Activated CD8-positive, alpha-beta T cell treated with anti-CD3 and anti-CD28 coated beads, Interleukin-2, amount 10 ng/mL, durations not matched to agents 7 days and 5 days (primary cell): ENCODE measurements at regions not wholly inside any gene's neighbourhood (a gene's known extent, or its start where the extent isn't known, plus 50 kb on each side); places are given as distances from the start of the nearest gene placed in this dataset.
"Not testable (repeated sequence)": the region's sequence is repeated elsewhere in the genome, so short reads cannot be mapped to it uniquely, and the experiment has no call there.

ENCODE experiments used
- ATAC-seq: fragments of 150-1000 bp; cut with Tn5 transposase; one replicate; pipeline ENCODE4 v1.10.0; 2021; ENCODE audit warnings: moderate library complexity
- CTCF ChIA-PET: fragments of 350-600 bp; sonication (Branson Sonifier 250); formaldehyde crosslinking; loops from one replicate; lab custom pipeline; 2021; ENCODE audit warnings: antibody characterized with exemption; lab: Charles Lee
- POLR2A ChIA-PET: fragments of 350-600 bp; sonication (Branson Sonifier 250); formaldehyde crosslinking; loops from one replicate; lab custom pipeline; 2021; ENCODE audit warnings: antibody characterized with exemption; lab: Charles Lee
- DNase-seq: peaks from one replicate; pipeline ENCODE4 v3.0.0-alpha.2; 2020
- H3K27ac Mint-ChIP-seq: one replicate; pipeline ENCODE4 v1.8.0; 2021; ENCODE audit warnings: mild to moderate bottlenecking, mixed read lengths
- H3K27me3 Mint-ChIP-seq: one replicate; pipeline ENCODE4 v1.8.0; 2021; ENCODE audit warnings: low read depth, mixed read lengths
- H3K36me3 Mint-ChIP-seq: one replicate; pipeline ENCODE4 v1.8.0; 2021; ENCODE audit warnings: low read depth, mixed read lengths
- H3K4me1 Mint-ChIP-seq: one replicate; pipeline ENCODE4 v1.8.0; 2021; ENCODE audit warnings: low read depth, mixed read lengths
- H3K4me3 Mint-ChIP-seq: one replicate; pipeline ENCODE4 v1.8.0; 2021; ENCODE audit warnings: mild to moderate bottlenecking, mixed read lengths
- H3K9me3 Mint-ChIP-seq: one replicate; pipeline ENCODE4 v1.8.0; 2022; ENCODE audit warnings: mixed read lengths; ENCODE audit not compliant: insufficient read depth

DNA sequence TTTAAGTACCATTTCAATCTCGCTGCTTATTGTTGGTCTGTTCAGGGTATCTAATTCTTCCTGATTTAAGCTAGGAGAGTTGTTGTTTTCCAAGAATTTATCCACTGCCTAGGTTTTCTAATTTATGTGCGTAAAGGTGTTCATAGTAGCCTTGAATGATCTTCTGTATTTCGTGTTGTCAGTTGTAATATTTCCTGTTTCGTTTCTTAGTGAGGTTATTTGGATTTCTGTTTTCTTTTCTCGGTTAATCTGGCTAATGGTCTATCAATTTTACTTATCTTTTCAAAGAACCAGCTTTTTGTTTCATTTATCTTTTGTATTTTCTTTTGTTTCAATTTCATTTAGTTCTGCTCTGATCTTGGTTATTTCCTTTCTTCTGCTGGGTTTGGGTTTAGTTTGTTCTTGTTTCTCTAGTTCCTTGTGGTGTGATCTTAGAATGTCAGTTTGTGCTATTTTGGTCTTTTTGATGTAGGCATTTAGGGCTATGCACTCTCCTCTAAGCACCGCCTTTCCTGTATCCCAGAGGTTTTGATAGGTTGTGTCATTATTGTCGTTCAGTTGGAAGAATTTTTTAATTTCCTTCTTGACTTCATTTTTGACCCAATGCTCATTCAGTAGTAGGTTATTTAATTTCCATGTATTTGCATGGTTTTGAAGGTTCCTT is 92.5 kb upstream of the CSRP2 start:
- Mint-ChIP-seq H3K27ac (peak overlapping the region; percentile 57), H3K4me3 (peak overlapping the region; percentile 15), H3K4me1 (peaks cover 20% of the 10 kb centered on the region)
- CTCF ChIA-PET, H3K36me3 Mint-ChIP-seq, POLR2A ChIA-PET, H3K27me3 Mint-ChIP-seq, H3K9me3 Mint-ChIP-seq, ATAC-seq, DNase-seq: not testable (repeated sequence)

DNA sequence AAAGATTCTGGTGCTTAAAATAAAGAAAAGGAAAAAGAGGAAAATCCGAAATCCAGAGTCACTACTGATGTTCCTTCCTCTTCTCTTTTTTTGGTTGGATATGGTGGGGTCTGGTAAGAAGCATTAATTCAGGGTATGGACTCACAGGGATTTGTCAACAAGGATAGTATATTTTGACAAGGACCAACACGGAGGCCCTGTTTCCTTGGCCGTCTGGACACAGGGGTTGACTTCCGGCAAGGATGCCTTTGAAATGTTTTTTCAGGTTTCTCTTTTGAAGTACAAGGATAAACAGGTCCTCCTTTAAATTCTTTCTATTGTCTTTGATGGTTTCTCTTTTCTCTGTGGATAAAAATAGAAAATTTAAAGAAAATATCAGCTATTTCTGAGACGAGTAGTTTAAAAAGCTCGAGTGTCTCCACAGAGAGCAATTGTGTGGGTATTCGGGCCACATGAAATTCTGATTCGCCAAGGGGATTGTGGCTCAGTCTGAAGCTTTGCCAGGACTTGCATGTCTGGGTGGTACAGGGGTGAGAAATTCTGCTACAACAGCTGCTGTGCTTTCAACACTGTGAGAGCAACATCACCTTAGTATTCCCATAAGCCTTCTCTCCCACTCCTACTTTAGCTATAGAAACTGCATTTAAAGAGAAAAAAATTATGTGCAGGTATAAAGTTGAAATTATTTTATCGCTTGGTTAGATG is 88.5 kb upstream of the CSRP2 start:
- ATAC-seq (no peak), DNase-seq (no peak)
- Mint-ChIP-seq H3K36me3 (peaks cover 4% of the 10 kb centered on the region), H3K4me1 (peaks cover 18% of the 10 kb centered on the region), H3K9me3 (peaks cover 8% of the 10 kb centered on the region), H3K4me3 (no peak overlapping the region), H3K27me3 (peaks cover 3% of the 10 kb centered on the region), H3K27ac (no peak overlapping the region)
- ChIA-PET POLR2A (interaction anchor here (0.6 kb wide), 1 partner anchor 98 kb away, joined by 3 read pairs; no protein-coding TSS in a partner anchor), CTCF (interaction anchor here (1.6 kb wide), 1 partner anchor 44 kb away, joined by 8 read pairs; no protein-coding TSS in a partner anchor)

DNA sequence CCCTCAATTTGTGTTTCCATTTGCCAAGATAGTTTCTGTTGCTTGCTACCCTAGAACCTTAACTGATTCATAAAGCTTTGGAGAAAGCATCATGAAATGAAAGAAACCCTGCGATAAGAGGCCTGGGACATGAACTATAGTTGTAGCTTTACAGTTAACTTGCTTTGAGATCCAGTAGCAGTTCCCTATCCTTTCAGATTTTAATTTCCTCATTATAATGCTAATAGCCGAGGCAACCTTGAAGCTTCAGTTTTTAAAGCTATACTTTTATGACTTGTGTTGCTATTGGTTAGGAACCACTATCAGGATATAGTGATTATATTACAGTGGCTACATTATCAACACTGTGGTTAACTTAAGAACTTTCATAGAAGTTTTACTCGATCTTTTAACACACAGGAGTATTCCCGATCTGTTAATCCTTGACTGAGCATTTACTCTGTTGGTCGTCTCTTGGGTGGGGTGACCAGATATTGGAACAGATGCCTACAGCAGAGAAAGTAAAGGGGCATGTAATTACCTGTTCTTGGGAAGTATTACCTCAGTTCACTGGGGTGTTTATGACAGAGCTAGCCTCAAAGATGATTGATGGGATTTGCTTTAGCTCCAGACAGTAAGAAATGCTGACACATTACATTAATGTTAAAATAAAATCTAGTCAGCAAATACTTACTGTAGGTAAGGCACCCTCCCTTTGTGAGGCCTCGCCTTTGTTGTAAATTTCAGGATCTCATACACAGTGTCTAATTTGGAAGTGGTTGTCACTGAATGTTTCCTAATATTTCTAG is 86.2 kb upstream of the CSRP2 start:
- ChIA-PET CTCF (no interaction called here), POLR2A (interaction anchor here (0.7 kb wide), 1 partner anchor 18 kb away, joined by 3 read pairs; no protein-coding TSS in a partner anchor)
- peaks cover 2% of the 10 kb centered on the region for H3K9me3 Mint-ChIP-seq
- peaks cover 2% of the 10 kb centered on the region for H3K36me3 Mint-ChIP-seq
- ATAC-seq, result no peak
- H3K4me3 Mint-ChIP-seq, result no peak overlapping the region
- H3K4me1 Mint-ChIP-seq, result no peaks in the 10 kb centered on the region
- H3K27me3 Mint-ChIP-seq, result peaks cover 3% of the 10 kb centered on the region
- no peak overlapping the region for H3K27ac Mint-ChIP-seq
- DNase-seq, result no peak

DNA sequence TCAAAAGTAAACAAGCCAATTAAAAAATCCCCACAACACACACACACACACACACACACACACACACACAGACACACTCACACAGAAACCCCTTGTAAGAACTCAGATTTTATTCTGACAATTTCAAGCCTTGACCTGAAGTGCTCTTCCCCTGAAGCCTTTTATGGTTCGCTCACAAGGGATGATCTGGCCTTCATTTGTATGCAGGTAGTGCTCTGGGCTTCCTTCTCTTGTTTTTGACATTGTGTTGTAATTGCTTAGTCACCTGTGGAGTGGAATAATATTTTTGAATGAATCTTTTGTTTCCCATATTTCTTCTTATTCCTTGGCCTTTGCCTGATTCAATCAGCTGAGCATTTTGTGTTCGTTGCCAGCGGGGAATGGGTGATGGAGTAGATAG is 83.3 kb upstream of the CSRP2 start:
- Mint-ChIP-seq H3K27me3 (no peaks in the 10 kb centered on the region), H3K4me1 (no peaks in the 10 kb centered on the region), H3K9me3 (no peaks in the 10 kb centered on the region), H3K4me3 (no peak overlapping the region), H3K36me3 (no peaks in the 10 kb centered on the region), H3K27ac (no peak overlapping the region)
- no peak for DNase-seq
- ChIA-PET POLR2A (no interaction called here), CTCF (no interaction called here)
- ATAC-seq, result no peak

GRCh38 chr12:76957301-76957700 is 78.5 kb upstream of the CSRP2 start:
- H3K4me3 Mint-ChIP-seq, result no peak overlapping the region
- CTCF ChIA-PET, result no interaction called here
- no peak for ATAC-seq
- H3K27me3 Mint-ChIP-seq, result no peaks in the 10 kb centered on the region
- no peaks in the 10 kb centered on the region for H3K36me3 Mint-ChIP-seq
- H3K27ac Mint-ChIP-seq, result no peak overlapping the region
- no peak for DNase-seq
- no peaks in the 10 kb centered on the region for H3K4me1 Mint-ChIP-seq
- POLR2A ChIA-PET, result no interaction called here
- H3K9me3 Mint-ChIP-seq, result no peaks in the 10 kb centered on the region

DNA sequence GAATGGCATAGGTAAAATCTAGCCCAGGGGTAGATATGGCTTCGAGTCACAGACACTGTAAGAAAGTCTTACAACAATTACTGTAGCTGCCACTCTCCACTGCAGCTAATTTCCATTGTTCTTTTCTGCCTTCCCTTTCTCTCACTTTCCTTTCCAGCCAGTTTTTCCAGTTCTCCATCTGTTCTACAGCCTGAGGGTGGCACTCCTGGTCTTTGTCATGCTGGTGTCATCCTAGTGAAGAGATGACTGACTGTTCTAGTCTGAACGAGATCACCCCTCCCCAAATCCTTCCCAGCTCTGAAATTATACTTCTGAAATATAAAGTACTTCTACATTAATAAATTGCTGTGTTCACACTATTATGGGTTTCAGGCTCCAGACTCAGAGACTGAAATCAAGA is 74.2 kb upstream of the CSRP2 start:
- ATAC-seq, result no peak
- Mint-ChIP-seq H3K36me3 (no peaks in the 10 kb centered on the region), H3K9me3 (no peaks in the 10 kb centered on the region), H3K4me3 (no peak overlapping the region), H3K27ac (no peak overlapping the region), H3K4me1 (no peaks in the 10 kb centered on the region), H3K27me3 (peaks cover 2% of the 10 kb centered on the region)
- CTCF ChIA-PET, result interaction anchor here (2.9 kb wide), 1 partner anchor 58 kb away, joined by 11 read pairs; no protein-coding TSS in a partner anchor
- POLR2A ChIA-PET, result no interaction called here
- DNase-seq, result no peak

- CTCF ChIA-PET, result interaction anchor here (1.6 kb wide), 1 partner anchor 62 kb away, joined by 4 read pairs; no protein-coding TSS in a partner anchor
- Mint-ChIP-seq H3K4me1 (no peaks in the 10 kb centered on the region), H3K36me3 (no peaks in the 10 kb centered on the region), H3K27ac (no peak overlapping the region), H3K27me3 (peaks cover 6% of the 10 kb centered on the region), H3K9me3 (no peaks in the 10 kb centered on the region), H3K4me3 (no peak overlapping the region)
- POLR2A ChIA-PET, result no interaction called here
- ATAC-seq, result no peak
- DNase-seq, result no peak
These were observed 70.1 kb upstream of the CSRP2 start for GRCh38 chr12:76948879-76949278.

DNA sequence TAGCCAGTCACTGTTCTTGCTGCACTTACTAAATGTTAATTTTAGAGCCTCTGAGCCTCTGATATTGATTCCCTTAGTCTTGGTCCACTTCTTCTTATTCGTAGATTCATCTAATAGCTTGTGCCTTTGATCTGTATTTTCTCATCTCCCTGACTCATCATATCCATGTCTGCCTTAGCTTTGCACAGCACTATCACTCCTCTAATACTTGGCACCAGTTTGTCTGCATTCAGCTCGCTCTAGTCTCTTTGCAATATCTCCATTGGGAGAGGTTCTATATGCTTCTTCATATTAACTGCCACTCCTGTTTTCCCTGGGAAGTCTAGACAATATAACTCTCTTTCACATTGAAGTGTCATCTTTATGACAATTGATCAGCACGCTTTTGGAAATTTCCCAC is 68.5 kb upstream of the CSRP2 start:
- peaks cover 6% of the 10 kb centered on the region for H3K27me3 Mint-ChIP-seq
- DNase-seq (no peak), ATAC-seq (no peak)
- no peak overlapping the region for H3K4me3 Mint-ChIP-seq
- H3K36me3 Mint-ChIP-seq, result no peaks in the 10 kb centered on the region
- no peaks in the 10 kb centered on the region for H3K4me1 Mint-ChIP-seq
- no peaks in the 10 kb centered on the region for H3K9me3 Mint-ChIP-seq
- no peak overlapping the region for H3K27ac Mint-ChIP-seq
- ChIA-PET CTCF (interaction anchor here (1.3 kb wide), 1 partner anchor 64 kb away, joined by 3 read pairs; no protein-coding TSS in a partner anchor), POLR2A (interaction anchor here (0.6 kb wide), 1 partner anchor 18 kb away, joined by 3 read pairs; no protein-coding TSS in a partner anchor)

DNA sequence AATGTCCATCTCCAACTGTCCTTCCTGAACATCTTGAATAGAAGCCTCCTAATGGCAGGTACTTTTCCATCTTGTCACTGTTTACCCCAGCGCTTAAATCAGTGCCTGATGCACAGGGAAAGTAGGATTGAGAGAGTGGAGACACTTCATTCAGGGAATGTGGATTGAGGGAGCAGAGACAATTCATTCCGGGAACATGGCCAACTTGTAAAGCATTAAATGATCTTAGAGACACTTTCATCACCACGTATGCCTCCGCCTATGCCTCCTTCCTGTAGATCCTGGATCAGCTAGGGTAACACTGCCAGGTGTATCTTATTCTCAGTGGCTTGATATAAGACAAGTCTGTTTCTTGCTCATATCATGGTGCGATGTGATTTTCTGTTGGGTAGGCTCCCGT is 67.6 kb upstream of the CSRP2 start:
- no peaks in the 10 kb centered on the region for H3K4me1 Mint-ChIP-seq
- no peak overlapping the region for H3K27ac Mint-ChIP-seq
- H3K4me3 Mint-ChIP-seq, result no peak overlapping the region
- DNase-seq (no peak), ATAC-seq (no peak)
- ChIA-PET POLR2A (no interaction called here), CTCF (interaction anchor here (0.8 kb wide), 1 partner anchor 66 kb away, joined by 3 read pairs; no protein-coding TSS in a partner anchor)
- peaks cover 6% of the 10 kb centered on the region for H3K27me3 Mint-ChIP-seq
- no peaks in the 10 kb centered on the region for H3K36me3 Mint-ChIP-seq
- H3K9me3 Mint-ChIP-seq, result no peaks in the 10 kb centered on the region

DNA sequence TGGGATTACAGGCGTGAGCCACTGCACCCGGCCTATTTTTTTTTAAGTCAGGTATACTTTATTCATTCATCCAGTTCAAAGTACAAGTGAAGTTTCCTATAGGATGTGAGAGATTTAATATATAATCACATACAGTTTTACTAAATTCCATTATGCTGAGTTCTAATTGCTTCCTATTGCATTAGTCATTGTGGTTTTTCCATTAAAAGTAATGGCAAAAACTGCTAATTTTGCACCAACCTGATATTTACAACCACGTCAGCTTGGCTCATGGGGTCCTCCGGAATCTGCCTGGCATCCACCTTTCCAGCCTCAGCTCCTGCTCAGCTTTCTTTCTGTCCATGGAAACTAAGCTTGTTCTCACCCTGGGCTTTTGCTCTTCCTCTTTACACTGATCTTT is 67.0 kb upstream of the CSRP2 start:
- no peak for DNase-seq
- Mint-ChIP-seq H3K4me3 (no peak overlapping the region), H3K4me1 (no peaks in the 10 kb centered on the region), H3K9me3 (no peaks in the 10 kb centered on the region), H3K36me3 (no peaks in the 10 kb centered on the region), H3K27ac (no peak overlapping the region), H3K27me3 (peaks cover 6% of the 10 kb centered on the region)
- no peak for ATAC-seq
- CTCF ChIA-PET, result interaction anchor here (0.8 kb wide), 1 partner anchor 67 kb away, joined by 3 read pairs; no protein-coding TSS in a partner anchor
- POLR2A ChIA-PET, result no interaction called here

GRCh38 chr12:76944892-76945291 is 66.1 kb upstream of the CSRP2 start:
- DNase-seq (no peak), ATAC-seq (no peak)
- ChIA-PET CTCF (no interaction called here), POLR2A (no interaction called here)
- Mint-ChIP-seq H3K27me3 (peaks cover 4% of the 10 kb centered on the region), H3K36me3 (no peaks in the 10 kb centered on the region), H3K4me3 (no peak overlapping the region), H3K27ac (no peak overlapping the region), H3K4me1 (no peaks in the 10 kb centered on the region), H3K9me3 (no peaks in the 10 kb centered on the region)
